Heart left ventricle (tissue), 16 donors: ENCODE measurements at regions not wholly inside any gene's neighbourhood (a gene's known extent, or its start where the extent isn't known, plus 50 kb on each side); places are given as distances from the start of the nearest gene placed in this dataset.

Experiments used
- ATAC-seq, 4 donors: fragments of 200-7000 bp; cut with Tn5 transposase; one replicate each; pipeline ENCODE4 v1.9.1; 2020 to 2022; ENCODE audit warnings: moderate library complexity in 4 of 4, mild to moderate bottlenecking in 3 of 4, moderate number of reproducible peaks in 1 of 4
- DNase-seq, 5 donors: peaks; one replicate each; pipeline ENCODE4 v3.0.0-alpha.2; 2020
- H3K27ac ChIP-seq, 12 donors: fragments of 200-600 bp; sonication (generic) in 4 of 12; one replicate each; pipeline versions ENCODE4 v1.5.0 to v1.8.0; 2016 to 2022; ENCODE audit warnings: mild to moderate bottlenecking in 2 of 12
- H3K27me3 ChIP-seq, 9 donors: fragments of 200-600 bp; sonication (generic) in 2 of 9; one replicate each; pipeline versions ENCODE4 v1.5.1 to v1.8.0; 2016 to 2022; ENCODE audit warnings: mild to moderate bottlenecking in 3 of 9
- H3K36me3 ChIP-seq, 9 donors: fragments of 200-600 bp; sonication (generic) in 2 of 9; one replicate each; pipeline versions ENCODE4 v1.5.0 to v1.8.0; 2018 to 2022; ENCODE audit warnings: mild to moderate bottlenecking in 2 of 9
- H3K4me1 ChIP-seq, 12 donors: fragments of 200-600 bp; sonication (generic) in 4 of 12; one replicate each; pipeline versions ENCODE4 v1.5.0 to v1.8.0; 2016 to 2022; ENCODE audit warnings: mild to moderate bottlenecking in 3 of 12
- H3K4me3 ChIP-seq, 12 donors: fragments of 200-600 bp; sonication (generic) in 4 of 12; one replicate each; pipeline versions ENCODE4 v1.5.0 to v1.8.0; 2017 to 2022; ENCODE audit warnings: mild to moderate bottlenecking in 9 of 12, moderate library complexity in 4 of 12
- H3K9me3 ChIP-seq, 12 donors: fragments of 200-600 bp; sonication (generic) in 4 of 12; one replicate each; pipeline versions ENCODE4 v1.5.0 to v1.8.0; 2016 to 2022; ENCODE audit warnings: mild to moderate bottlenecking in 1 of 12
- CTCF ChIP-seq, 12 donors: fragments of 200-600 bp; sonication (generic) in 4 of 12; IDR thresholded peaks; one replicate each; pipeline versions ENCODE4 v1.5.0 to v1.8.0; 2018 to 2022; ENCODE audit warnings: antibody characterized with exemption in 12 of 12, mild to moderate bottlenecking in 5 of 12
- POLR2A ChIP-seq, 2 donors: fragments of 450-650 bp; IDR thresholded peaks; one replicate each; pipeline ENCODE4 v1.6.1; 2017; ENCODE audit warnings: antibody characterized with exemption in 2 of 2, mild to moderate bottlenecking in 2 of 2, moderate library complexity in 2 of 2
- WGBS, 4 donors: extraction: QIAGEN DNeasy Blood & Tissue Kit in 2 of 4; methylation state at CpG; one replicate each; pipeline versions ENCODE4 v1.1.5 to v1.1.7; 2013 to 2018; 5-methylcytosine and 5-hydroxymethylcytosine counted together
- intact Hi-C, 10 donors: fragments of 100-400 bp; cut with DNase I; formaldehyde crosslinking; loops; one replicate each; pipeline versions ENCODE4 v1.11.1 to v1.14.2; 2022
- donor health status: ischemic (EF 13 %, LVEDD 7.1; RV severe dilation, severe dysfunction).
- donor health status: healthy with polysubstance abuse.
- donor health status: DM: no; HTN: yes; CAD: no.
- donor health status: DM: no; HTN: no; CAD: no.
- donor health status: ischemic (EF 25% LVEDD 6.9; RV normal size, moderate dysfunction).
- donor health status: ischemic (EF 25% LVEDD 5.7; RV mildly dilated, moderate dysfunction).
- donor health status: healthy.
- donor health status: DM: yes; HTN: yes; CAD: no.
- donor health status: ischemic (EF 35%, LVEDD 5.7; RV mildly dilated, moderate dysfunction).
- donor health status: nonischemic (EF 11% LVEDD 7.7; RV severe dilation, severe dysfunction).
- donor health status: DM: yes; HTN: yes; CAD: no.
- donor health status: PGD.
- donor health status: ischemic (EF 29% LVEDD 5.4; RV normal size, mild dysfunction).
- donor health status: nonischemic (EF 23%, LVEDD 6.1; RV moderate dilation, normal function).

GRCh38 chr19:29422486-29423085 lies 103.2 kb upstream of the VSTM2B start:
- WGBS, 4 donors: 53 to 67% (median 53%) methylated on average over 5 of the region's 5 CpGs
- no peak overlapping the region for H3K4me3 ChIP-seq
- H3K4me1 ChIP-seq: no peaks in the 10 kb centered on the region
- ATAC-seq: no peak
- H3K27ac ChIP-seq: no peak overlapping the region
- no peaks in the 10 kb centered on the region for H3K36me3 ChIP-seq
- H3K27me3 ChIP-seq: peaks cover 0 to 22% (median 0%) of the 10 kb centered on the region in 9 donors
- DNase-seq: peak in 1 of 5 donors; percentile 11
- no peak for TF ChIP-seq POLR2A (IDR thresholded peaks at IDR 0.05)
- TF ChIP-seq CTCF (IDR thresholded peaks at IDR 0.05): no peak
- intact Hi-C loops: no loop called here
- no peaks in the 10 kb centered on the region for H3K9me3 ChIP-seq

GRCh38 chr19:29428071-29428470 lies 97.7 kb upstream of the VSTM2B start:
- Histone ChIP-seq H3K9me3 (no peaks in the 10 kb centered on the region), H3K27ac (no peak overlapping the region), H3K4me1 (no peaks in the 10 kb centered on the region), H3K36me3 (no peaks in the 10 kb centered on the region), H3K4me3 (no peak overlapping the region), H3K27me3 (peaks cover 0 to 14% (median 0%) of the 10 kb centered on the region in 9 donors)
- no peak for ATAC-seq
- no peak for DNase-seq
- intact Hi-C loops: no loop called here
- no peak for TF ChIP-seq POLR2A (IDR thresholded peaks at IDR 0.05)
- 71 to 75% (median 71%) methylated on average over 7 of the region's 7 CpGs for WGBS, 4 donors

GRCh38 chr19:29429021-29429420 lies 96.8 kb upstream of the VSTM2B start:
- no peak for DNase-seq

GRCh38 chr19:29429581-29429980 lies 96.2 kb upstream of the VSTM2B start:
- H3K9me3 ChIP-seq: no peaks in the 10 kb centered on the region
- no peaks in the 10 kb centered on the region for H3K36me3 ChIP-seq
- no peak overlapping the region for H3K4me3 ChIP-seq
- DNase-seq: no peak
- no peak for ATAC-seq
- H3K27ac ChIP-seq: no peak overlapping the region
- TF ChIP-seq POLR2A (IDR thresholded peaks at IDR 0.05): no peak
- no peak for TF ChIP-seq CTCF (IDR thresholded peaks at IDR 0.05)
- intact Hi-C loops: no loop called here
- 81 to 87% (median 84%) methylated on average over 13 to 15 of the region's 15 CpGs for WGBS, 4 donors
- no peaks in the 10 kb centered on the region for H3K4me1 ChIP-seq
- peaks cover 0 to 27% (median 0%) of the 10 kb centered on the region in 9 donors for H3K27me3 ChIP-seq

More at GRCh38 chr19:29429021-29429420, 96.8 kb upstream of the VSTM2B start:
- no peaks in the 10 kb centered on the region for H3K36me3 ChIP-seq
- no peaks in the 10 kb centered on the region for H3K4me1 ChIP-seq
- H3K9me3 ChIP-seq: no peaks in the 10 kb centered on the region
- ATAC-seq: no peak
- no peak for TF ChIP-seq CTCF (IDR thresholded peaks at IDR 0.05)
- no peak for TF ChIP-seq POLR2A (IDR thresholded peaks at IDR 0.05)
- WGBS, 4 donors: 72 to 82% (median 78%) methylated on average over 7 to 9 of the region's 9 CpGs
- intact Hi-C loops: no loop called here
- no peak overlapping the region for H3K4me3 ChIP-seq
- peaks cover 0 to 23% (median 0%) of the 10 kb centered on the region in 9 donors for H3K27me3 ChIP-seq
- no peak overlapping the region for H3K27ac ChIP-seq

- peaks cover 0 to 27% (median 0%) of the 10 kb centered on the region in 9 donors for H3K27me3 ChIP-seq
- ATAC-seq (no peak), DNase-seq (no peak)
- H3K4me1 ChIP-seq: no peaks in the 10 kb centered on the region
- no peaks in the 10 kb centered on the region for H3K36me3 ChIP-seq
- H3K27ac ChIP-seq: no peak overlapping the region
- no peak overlapping the region for H3K4me3 ChIP-seq
- no peaks in the 10 kb centered on the region for H3K9me3 ChIP-seq
- 61 to 71% (median 68%) methylated on average over 7 of the region's 7 CpGs for WGBS, 4 donors
- TF ChIP-seq CTCF (IDR thresholded peaks at IDR 0.05) (no peak), POLR2A (IDR thresholded peaks at IDR 0.05) (no peak)
- intact Hi-C loops: no loop called here
These were observed 94.5 kb upstream of the VSTM2B start for GRCh38 chr19:29431332-29431731.
